ENCODE measurements at regions not wholly inside any gene's neighbourhood (a gene's known extent, or its start where the extent isn't known, plus 50 kb on each side); places are given as distances from the start of the nearest gene placed in this dataset.

- Mint-ChIP-seq H3K36me3 (ENCODE audit: low read depth) (no peaks in the 10 kb centered on the region), H3K4me3 (no peak overlapping the region), H3K27ac (no peak overlapping the region), H3K4me1 (no peaks in the 10 kb centered on the region), H3K27me3 (ENCODE audit: insufficient read depth) (no peaks in the 10 kb centered on the region), H3K9me3 (no peaks in the 10 kb centered on the region)
- Histone ChIP-seq H3K9ac (ENCODE audit: extremely low read depth, low read length, poor library complexity, severe bottlenecking) (no peak overlapping the region), H3K9me3 (ENCODE audit: control insufficient read depth, low read length) (no peaks in the 10 kb centered on the region), H3K27ac (ENCODE audit: low read depth, low read length) (no peak overlapping the region), H3K4me1 (ENCODE audit: control insufficient read depth, insufficient read depth, low read length) (no peaks in the 10 kb centered on the region), H3K27me3 (ENCODE audit: control insufficient read depth, insufficient read depth, low read length, poor library complexity, severe bottlenecking) (no peaks in the 10 kb centered on the region), H3K4me3 (ENCODE audit: low read length) (no peak overlapping the region), H3K36me3 (ENCODE audit: control insufficient read depth, insufficient read depth, low read length) (no peaks in the 10 kb centered on the region)
- 100% methylated on average over 2 of the region's 2 CpGs; no CpG with 5 or more reads in 1 of the 2 experiments for WGBS, 2 experiments (ENCODE audit: insufficient coverage in 1 of 2, insufficient read length in 1 of 2)
- no peak for DNase-seq
- no peak for TF ChIP-seq CTCF (conservative IDR thresholded peaks at IDR 0.05)
Measured at GRCh38 chr6:18602931-18603330, 215.8 kb downstream of the RNF144B start.

- H3K27ac Mint-ChIP-seq, result no peak overlapping the region
- H3K4me3 Mint-ChIP-seq, result no peak overlapping the region
- H3K27me3 Mint-ChIP-seq (ENCODE audit: insufficient read depth), result no peaks in the 10 kb centered on the region
- H3K9me3 Mint-ChIP-seq, result no peaks in the 10 kb centered on the region
- Histone ChIP-seq H3K27ac (ENCODE audit: low read depth, low read length) (no peak overlapping the region), H3K9ac (ENCODE audit: extremely low read depth, low read length, poor library complexity, severe bottlenecking) (no peak overlapping the region), H3K4me1 (ENCODE audit: control insufficient read depth, insufficient read depth, low read length) (no peaks in the 10 kb centered on the region), H3K27me3 (ENCODE audit: control insufficient read depth, insufficient read depth, low read length, poor library complexity, severe bottlenecking) (no peaks in the 10 kb centered on the region), H3K9me3 (ENCODE audit: control insufficient read depth, low read length) (no peaks in the 10 kb centered on the region), H3K36me3 (ENCODE audit: control insufficient read depth, insufficient read depth, low read length) (no peaks in the 10 kb centered on the region), H3K4me3 (ENCODE audit: low read length) (no peak overlapping the region)
- DNase-seq, result no peak
- WGBS, 2 experiments (ENCODE audit: insufficient coverage in 1 of 2, insufficient read length in 1 of 2), result 91 to 100% methylated on average over 1 to 5 of the region's 5 CpGs
- no peak for TF ChIP-seq CTCF (conservative IDR thresholded peaks at IDR 0.05)
- no peaks in the 10 kb centered on the region for H3K36me3 Mint-ChIP-seq (ENCODE audit: low read depth)
- H3K4me1 Mint-ChIP-seq, result no peaks in the 10 kb centered on the region
Measured at GRCh38 chr6:18603361-18603760, 216.2 kb downstream of the RNF144B start.

- Histone ChIP-seq H3K4me3 (ENCODE audit: low read length) (no peak overlapping the region), H3K9me3 (ENCODE audit: control insufficient read depth, low read length) (no peaks in the 10 kb centered on the region), H3K36me3 (ENCODE audit: control insufficient read depth, insufficient read depth, low read length) (no peaks in the 10 kb centered on the region), H3K9ac (ENCODE audit: extremely low read depth, low read length, poor library complexity, severe bottlenecking) (no peak overlapping the region), H3K27ac (ENCODE audit: low read depth, low read length) (no peak overlapping the region), H3K4me1 (ENCODE audit: control insufficient read depth, insufficient read depth, low read length) (no peaks in the 10 kb centered on the region), H3K27me3 (ENCODE audit: control insufficient read depth, insufficient read depth, low read length, poor library complexity, severe bottlenecking) (no peaks in the 10 kb centered on the region)
- no peak for DNase-seq
- H3K36me3 Mint-ChIP-seq (ENCODE audit: low read depth), result no peaks in the 10 kb centered on the region
- no peak overlapping the region for H3K4me3 Mint-ChIP-seq
- H3K27me3 Mint-ChIP-seq (ENCODE audit: insufficient read depth), result no peaks in the 10 kb centered on the region
- no peak overlapping the region for H3K27ac Mint-ChIP-seq
- 92 to 100% methylated on average over 1 to 3 of the region's 3 CpGs for WGBS, 2 experiments (ENCODE audit: insufficient coverage in 1 of 2, insufficient read length in 1 of 2)
- TF ChIP-seq CTCF (conservative IDR thresholded peaks at IDR 0.05), result no peak
- H3K4me1 Mint-ChIP-seq, result no peaks in the 10 kb centered on the region
- H3K9me3 Mint-ChIP-seq, result no peaks in the 10 kb centered on the region
Measured at GRCh38 chr6:18605841-18606240, 218.7 kb downstream of the RNF144B start.

Data from endodermal cell (in vitro differentiated cells).